Loucy (cell line): ENCODE measurements at regions not wholly inside any gene's neighbourhood (a gene's known extent, or its start where the extent isn't known, plus 50 kb on each side); places are given as distances from the start of the nearest gene placed in this dataset.

Experiments
- H2AFZ ChIP-seq: fragments of 200-600 bp; sonication (generic); 2 replicates; pipeline ENCODE4 v1.6.0; 2016; ENCODE audit warnings: antibody characterized with exemption, mild to moderate bottlenecking, low read length, moderate library complexity
- H3F3A ChIP-seq: fragments of 200-600 bp; 2 replicates; pipeline ENCODE4 v1.6.0; 2016; ENCODE audit warnings: antibody characterized with exemption, low read depth, mild to moderate bottlenecking
- H3K27me3 ChIP-seq: fragments of 200-600 bp; sonication (generic); 2 replicates; pipeline ENCODE4 v1.6.1; 2014; ENCODE audit warnings: low read length, mild to moderate bottlenecking; ENCODE audit not compliant: insufficient read depth, poor library complexity, severe bottlenecking
- H3K36me3 ChIP-seq: fragments of 200-600 bp; sonication (generic); 2 replicates; pipeline ENCODE4 v1.6.1; 2016; ENCODE audit warnings: low read length; ENCODE audit not compliant: insufficient read depth
- H3K4me1 ChIP-seq: fragments of 200-600 bp; sonication (generic); 2 replicates; pipeline ENCODE4 v1.5.1; 2014; ENCODE audit warnings: low read length, mild to moderate bottlenecking; ENCODE audit not compliant: insufficient read depth, poor library complexity, severe bottlenecking
- H3K4me2 ChIP-seq: fragments of 200-600 bp; sonication (generic); 2 replicates; pipeline ENCODE4 v1.6.0; 2014; ENCODE audit warnings: antibody characterized with exemption, low read length, low read depth, mild to moderate bottlenecking; ENCODE audit not compliant: poor library complexity, severe bottlenecking
- H3K4me3 ChIP-seq: fragments of 200-600 bp; sonication (generic); 2 replicates; pipeline ENCODE4 v1.5.1; 2014; ENCODE audit warnings: low read length, mild to moderate bottlenecking, mixed read lengths; ENCODE audit not compliant: poor library complexity, severe bottlenecking
- H3K79me2 ChIP-seq: fragments of 200-600 bp; sonication (generic); 2 replicates; pipeline ENCODE4 v1.6.1; 2014; ENCODE audit warnings: low read length; ENCODE audit not compliant: insufficient read depth
- H3K9ac ChIP-seq: fragments of 200-600 bp; sonication (generic); 2 replicates; pipeline ENCODE4 v1.6.0; 2014; ENCODE audit warnings: mild to moderate bottlenecking, low read depth, low read length, moderate library complexity; ENCODE audit not compliant: poor library complexity, severe bottlenecking
- H3K9me2 ChIP-seq: fragments of 200-600 bp; sonication (generic); replicated peaks from 2 replicates; pipeline ENCODE4 v1.6.1; 2016; ENCODE audit warnings: low read depth, low read length, mixed read lengths
- H3K9me3 ChIP-seq: fragments of 200-600 bp; sonication (generic); 2 replicates; pipeline ENCODE4 v1.6.1; 2014; ENCODE audit warnings: mild to moderate bottlenecking, antibody characterized with exemption, low read length, low read depth; ENCODE audit not compliant: insufficient read depth
- H4K20me1 ChIP-seq: fragments of 200-600 bp; sonication (generic); 2 replicates; pipeline ENCODE4 v1.6.0; 2014; ENCODE audit warnings: antibody characterized with exemption, low read length, mild to moderate bottlenecking; ENCODE audit not compliant: insufficient read depth, poor library complexity, severe bottlenecking
- EZH2phosphoT487 ChIP-seq: fragments of 200-600 bp; IDR thresholded peaks from 2 replicates; pipeline ENCODE4 v1.6.1; 2018; ENCODE audit warnings: antibody characterized with exemption, mild to moderate bottlenecking, moderate library complexity, borderline replicate concordance
- TF ChIP-seq, protein P1 (sequence below): fragments of 200-600 bp; sonication (generic); conservative IDR thresholded peaks from 2 replicates; pipeline ENCODE4 v1.5.1; 2014; ENCODE audit warnings: mild to moderate bottlenecking, antibody characterized with exemption, low read length

DNA sequence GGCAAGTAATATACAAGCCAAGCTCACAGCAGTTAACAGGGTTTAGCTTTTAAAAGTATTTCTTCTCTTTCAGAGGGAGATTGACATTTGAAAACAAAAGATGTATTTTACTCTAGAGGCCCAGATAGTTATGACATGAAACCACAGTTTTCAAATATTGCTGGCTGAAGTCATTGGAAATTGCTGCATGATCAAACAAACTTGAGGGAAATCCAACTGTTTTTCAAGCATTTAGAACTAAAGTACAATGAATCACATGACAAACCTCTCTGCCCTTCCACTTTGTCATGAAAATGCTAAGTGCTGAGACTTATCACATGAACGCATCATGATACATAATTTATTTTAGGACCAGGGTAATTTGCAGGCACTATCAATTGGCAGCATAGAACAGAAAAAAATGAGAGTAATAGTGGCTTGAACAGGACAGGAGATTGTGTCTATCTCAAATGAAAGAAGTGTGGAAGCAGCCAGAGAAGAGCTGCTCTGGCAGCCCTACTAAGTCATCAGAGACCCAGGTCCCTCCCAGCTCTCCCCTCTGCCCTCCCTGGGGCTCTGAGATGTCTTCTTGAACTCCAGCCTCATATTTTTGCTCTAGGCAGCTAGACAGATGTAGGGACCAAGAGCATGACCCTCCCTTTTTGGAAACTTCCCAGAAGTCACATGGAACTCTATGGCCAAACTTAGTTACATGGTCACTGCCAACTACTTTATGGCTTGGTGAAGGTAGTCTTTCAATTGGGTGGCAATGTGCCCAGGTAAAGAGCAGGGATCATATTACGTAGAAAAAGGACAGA lies 90.1 kb upstream of the PELI2 start:
- no peak overlapping the region for H3K4me3 ChIP-seq
- no peaks in the 10 kb centered on the region for H3K36me3 ChIP-seq
- no peak overlapping the region for H2AFZ ChIP-seq
- H3K79me2 ChIP-seq = no peaks in the 10 kb centered on the region
- H3K4me1 ChIP-seq = peaks cover 3% of the 10 kb centered on the region
- H3K9ac ChIP-seq = no peak overlapping the region
- H3K9me3 ChIP-seq = no peaks in the 10 kb centered on the region
- TF ChIP-seq, protein P1, sequence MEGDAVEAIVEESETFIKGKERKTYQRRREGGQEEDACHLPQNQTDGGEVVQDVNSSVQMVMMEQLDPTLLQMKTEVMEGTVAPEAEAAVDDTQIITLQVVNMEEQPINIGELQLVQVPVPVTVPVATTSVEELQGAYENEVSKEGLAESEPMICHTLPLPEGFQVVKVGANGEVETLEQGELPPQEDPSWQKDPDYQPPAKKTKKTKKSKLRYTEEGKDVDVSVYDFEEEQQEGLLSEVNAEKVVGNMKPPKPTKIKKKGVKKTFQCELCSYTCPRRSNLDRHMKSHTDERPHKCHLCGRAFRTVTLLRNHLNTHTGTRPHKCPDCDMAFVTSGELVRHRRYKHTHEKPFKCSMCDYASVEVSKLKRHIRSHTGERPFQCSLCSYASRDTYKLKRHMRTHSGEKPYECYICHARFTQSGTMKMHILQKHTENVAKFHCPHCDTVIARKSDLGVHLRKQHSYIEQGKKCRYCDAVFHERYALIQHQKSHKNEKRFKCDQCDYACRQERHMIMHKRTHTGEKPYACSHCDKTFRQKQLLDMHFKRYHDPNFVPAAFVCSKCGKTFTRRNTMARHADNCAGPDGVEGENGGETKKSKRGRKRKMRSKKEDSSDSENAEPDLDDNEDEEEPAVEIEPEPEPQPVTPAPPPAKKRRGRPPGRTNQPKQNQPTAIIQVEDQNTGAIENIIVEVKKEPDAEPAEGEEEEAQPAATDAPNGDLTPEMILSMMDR = no peak
- TF ChIP-seq EZH2phosphoT487 = no peak
- no peaks in the 10 kb centered on the region for H3F3A ChIP-seq
- H4K20me1 ChIP-seq = no peaks in the 10 kb centered on the region
- H3K4me2 ChIP-seq = no peak overlapping the region
- no peaks in the 10 kb centered on the region for H3K9me2 ChIP-seq
- H3K27me3 ChIP-seq = no peaks in the 10 kb centered on the region

DNA sequence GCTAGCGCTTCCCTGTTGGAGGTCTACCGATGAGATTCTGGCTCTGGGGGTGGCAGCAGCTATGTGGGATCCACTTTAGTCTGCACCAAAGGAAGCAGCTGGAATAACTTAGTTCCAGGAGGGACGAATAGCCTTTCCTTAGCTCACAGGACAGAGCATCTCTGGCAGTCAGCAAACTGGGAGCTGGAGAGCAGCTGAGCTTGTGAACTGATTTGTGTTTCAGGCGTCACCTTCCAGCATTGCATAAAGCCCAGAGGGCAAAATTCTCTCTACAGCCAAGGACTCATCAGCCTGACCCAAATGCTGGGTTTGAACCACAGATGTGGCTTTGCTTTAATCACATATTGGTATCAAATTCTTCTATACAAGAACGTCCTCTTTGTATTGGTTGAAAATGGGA lies 81.9 kb upstream of the PELI2 start:
- no peaks in the 10 kb centered on the region for H3K27me3 ChIP-seq
- no peaks in the 10 kb centered on the region for H3K4me1 ChIP-seq
- no peak overlapping the region for H3K4me3 ChIP-seq
- H3K9me2 ChIP-seq = no peaks in the 10 kb centered on the region
- no peak overlapping the region for H3K9ac ChIP-seq
- no peaks in the 10 kb centered on the region for H3F3A ChIP-seq
- H3K4me2 ChIP-seq = no peak overlapping the region
- no peak overlapping the region for H2AFZ ChIP-seq
- no peaks in the 10 kb centered on the region for H4K20me1 ChIP-seq
- no peak for TF ChIP-seq EZH2phosphoT487
- TF ChIP-seq, protein P1 = no peak
- no peaks in the 10 kb centered on the region for H3K79me2 ChIP-seq
- no peaks in the 10 kb centered on the region for H3K9me3 ChIP-seq
- no peaks in the 10 kb centered on the region for H3K36me3 ChIP-seq

DNA sequence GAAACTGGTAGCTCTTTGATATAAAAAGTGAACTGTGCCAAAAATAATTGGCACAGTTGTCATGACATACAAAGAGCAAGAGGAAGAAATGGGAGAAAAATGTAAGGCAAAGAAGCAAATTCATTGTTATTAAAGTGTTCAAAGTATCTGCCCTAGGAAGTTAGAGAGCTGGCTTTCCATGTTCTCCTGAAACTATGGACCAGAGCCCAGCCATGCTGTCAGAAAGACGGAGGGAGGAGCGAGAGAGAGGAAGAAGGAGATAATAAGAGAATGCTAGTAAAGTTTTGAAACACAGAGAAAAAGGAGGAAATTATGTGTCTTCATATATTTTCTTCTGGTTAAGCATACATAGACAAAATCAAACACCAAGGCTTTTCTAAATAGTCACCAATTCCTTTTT lies 78.1 kb upstream of the PELI2 start:
- Histone ChIP-seq H3K4me1 (no peaks in the 10 kb centered on the region), H2AFZ (no peak overlapping the region), H3K9me2 (no peaks in the 10 kb centered on the region), H3K4me2 (no peak overlapping the region), H3K4me3 (no peak overlapping the region), H3K36me3 (no peaks in the 10 kb centered on the region), H3K9ac (no peak overlapping the region), H3K9me3 (no peaks in the 10 kb centered on the region), H3K79me2 (no peaks in the 10 kb centered on the region), H4K20me1 (no peaks in the 10 kb centered on the region), H3F3A (no peaks in the 10 kb centered on the region), H3K27me3 (no peaks in the 10 kb centered on the region)
- no peak for TF ChIP-seq EZH2phosphoT487
- TF ChIP-seq, protein P1 = no peak
